D721Med (cell line): ENCODE measurements at regions not wholly inside any gene's neighbourhood (a gene's known extent, or its start where the extent isn't known, plus 50 kb on each side); places are given as distances from the start of the nearest gene placed in this dataset.

Source experiments
- DNase-seq: peaks from one replicate; pipeline ENCODE4 v3.0.0; 2011; ENCODE audit warnings: low spot score; ENCODE audit not compliant: insufficient read length
- FAIRE-seq: peaks from 2 replicates; lab custom pipeline; 2011; peaks lifted over from hg19 to GRCh38; lab: Jason Lieb, UNC
- TF ChIP-seq, protein P1 (sequence below): IDR thresholded peaks from 2 replicates; pipeline ENCODE4 v1.5.1; 2012; ENCODE audit warnings: mild to moderate bottlenecking, control low read depth; ENCODE audit not compliant: insufficient read depth; ENCODE audit errors: missing control alignments

- no peak for DNase-seq
- FAIRE-seq = no peak
- TF ChIP-seq, protein P1, sequence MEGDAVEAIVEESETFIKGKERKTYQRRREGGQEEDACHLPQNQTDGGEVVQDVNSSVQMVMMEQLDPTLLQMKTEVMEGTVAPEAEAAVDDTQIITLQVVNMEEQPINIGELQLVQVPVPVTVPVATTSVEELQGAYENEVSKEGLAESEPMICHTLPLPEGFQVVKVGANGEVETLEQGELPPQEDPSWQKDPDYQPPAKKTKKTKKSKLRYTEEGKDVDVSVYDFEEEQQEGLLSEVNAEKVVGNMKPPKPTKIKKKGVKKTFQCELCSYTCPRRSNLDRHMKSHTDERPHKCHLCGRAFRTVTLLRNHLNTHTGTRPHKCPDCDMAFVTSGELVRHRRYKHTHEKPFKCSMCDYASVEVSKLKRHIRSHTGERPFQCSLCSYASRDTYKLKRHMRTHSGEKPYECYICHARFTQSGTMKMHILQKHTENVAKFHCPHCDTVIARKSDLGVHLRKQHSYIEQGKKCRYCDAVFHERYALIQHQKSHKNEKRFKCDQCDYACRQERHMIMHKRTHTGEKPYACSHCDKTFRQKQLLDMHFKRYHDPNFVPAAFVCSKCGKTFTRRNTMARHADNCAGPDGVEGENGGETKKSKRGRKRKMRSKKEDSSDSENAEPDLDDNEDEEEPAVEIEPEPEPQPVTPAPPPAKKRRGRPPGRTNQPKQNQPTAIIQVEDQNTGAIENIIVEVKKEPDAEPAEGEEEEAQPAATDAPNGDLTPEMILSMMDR = no peak
These were observed 113.5 kb upstream of the SLC7A14 start for GRCh38 chr3:170699158-170700053.

DNA sequence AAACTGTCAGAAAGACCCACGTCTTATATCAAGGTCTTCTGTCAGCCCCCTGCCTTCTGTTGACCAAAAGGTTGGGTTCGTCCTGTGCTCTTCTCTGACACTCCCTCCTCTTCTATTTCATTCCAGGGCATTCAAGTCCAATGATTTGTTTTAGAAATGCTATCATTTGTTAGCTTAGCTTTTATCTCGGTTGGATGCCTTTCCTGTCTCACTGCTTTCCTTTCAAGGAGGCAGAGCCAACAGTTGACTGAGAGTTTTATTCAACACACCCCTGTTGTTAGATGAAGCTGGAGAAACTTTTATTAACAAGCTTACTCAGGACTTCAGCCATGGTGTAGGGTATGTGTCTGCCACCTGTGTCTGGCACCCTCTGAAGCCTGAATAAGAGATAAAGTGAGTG is 112.0 kb upstream of the SLC7A14 start:
- no peak for FAIRE-seq
- TF ChIP-seq, protein P1 = no peak
- DNase-seq = no peak

DNA sequence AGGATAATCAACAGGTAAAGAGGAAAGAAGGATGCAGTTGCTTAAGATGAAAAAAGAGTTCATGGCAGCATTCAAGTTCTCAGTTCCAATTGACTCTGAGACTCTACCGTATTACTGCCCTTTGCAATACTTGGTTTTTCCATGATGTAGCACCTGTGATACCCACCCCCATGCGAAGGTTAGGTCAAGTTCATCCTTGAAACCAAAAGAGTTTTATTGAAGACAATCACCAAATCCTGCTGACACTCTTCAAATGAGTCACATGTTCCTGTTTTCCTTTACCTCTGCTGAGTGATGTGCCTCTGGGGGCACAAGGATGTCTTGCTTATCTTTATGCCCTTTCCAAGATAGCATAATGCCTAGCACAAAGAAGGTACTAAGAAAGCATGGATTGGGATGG is 111.3 kb upstream of the SLC7A14 start:
- FAIRE-seq = no peak

DNA sequence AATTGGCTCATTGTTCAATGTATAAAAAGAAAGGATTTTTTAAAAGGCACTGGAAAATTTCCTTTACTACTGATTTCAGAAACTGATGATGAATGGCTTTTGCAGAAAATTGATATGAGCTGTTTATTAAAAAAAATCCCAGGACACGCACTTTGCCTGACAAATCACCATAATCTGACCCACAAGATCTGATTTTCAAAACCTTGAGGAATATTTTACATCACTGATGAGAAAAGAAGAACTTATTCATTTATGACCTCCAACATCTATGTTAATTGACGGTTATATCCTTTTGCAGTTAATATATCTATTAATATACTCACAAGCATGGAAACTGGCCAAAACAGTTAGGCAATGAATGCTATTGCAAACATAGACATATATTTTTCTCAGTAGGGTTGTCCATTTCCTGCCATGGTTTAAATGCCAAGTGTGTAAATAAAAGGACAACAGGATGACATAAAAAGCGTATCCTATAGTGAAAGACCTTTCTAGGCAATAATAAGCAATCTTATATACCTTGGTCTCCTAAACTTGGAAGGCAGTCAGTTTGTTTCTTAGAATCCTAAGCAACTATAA is 109.7 kb upstream of the SLC7A14 start:
- no peak for DNase-seq
- no peak for FAIRE-seq
- TF ChIP-seq, protein P1 = no peak

More for the DNA sequence above, 111.3 kb upstream of the SLC7A14 start:
- TF ChIP-seq, protein P1 = no peak
- no peak for DNase-seq

- DNase-seq = no peak
- FAIRE-seq = no peak
- TF ChIP-seq, protein P1 = no peak
These were observed 106.8 kb upstream of the SLC7A14 start for GRCh38 chr3:170692720-170693119.

DNA sequence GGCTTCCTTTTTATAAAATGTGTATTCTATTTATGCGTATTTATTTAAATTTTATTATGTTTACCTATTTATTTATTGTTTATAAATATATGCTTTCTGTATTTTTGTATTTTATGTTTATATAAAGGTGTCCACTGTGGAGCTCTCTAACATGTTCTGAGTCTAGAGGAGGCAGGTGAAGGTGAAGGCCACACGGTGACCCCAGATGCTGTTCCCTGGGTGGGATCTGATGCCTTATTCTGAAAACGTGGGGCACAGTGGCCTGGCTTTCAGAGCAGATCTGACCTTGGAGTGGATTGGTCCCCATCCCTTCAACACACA is 104.7 kb upstream of the SLC7A14 start:
- no peak for DNase-seq
- TF ChIP-seq, protein P1 = no peak
- FAIRE-seq = no peak
